SU-DHL-6 (cell line): ENCODE measurements at regions not wholly inside any gene's neighbourhood (a gene's known extent, or its start where the extent isn't known, plus 50 kb on each side); places are given as distances from the start of the nearest gene placed in this dataset.
A peak's percentile ranks its signal among the peaks of the same experiment; 100 is the strongest.

Source experiments
- H2AFZ ChIP-seq: fragments of 200-600 bp; sonication (generic); 2 replicates; pipeline ENCODE4 v1.6.1; 2014; ENCODE audit warnings: low read depth, mild to moderate bottlenecking, moderate library complexity, mixed read lengths, antibody characterized with exemption, low read length; ENCODE audit not compliant: severe bottlenecking
- H3F3A ChIP-seq: fragments of 200-600 bp; shearing (Covaris generic); 2 replicates; pipeline ENCODE4 v1.6.0; 2016; ENCODE audit warnings: antibody characterized with exemption, mild to moderate bottlenecking; ENCODE audit not compliant: insufficient read depth
- H3K27ac ChIP-seq: fragments of 200-600 bp; sonication (generic); 2 replicates; pipeline ENCODE4 v1.5.1; 2016; ENCODE audit warnings: low read depth, mild to moderate bottlenecking, low read length, moderate library complexity, mixed read lengths
- H3K27me3 ChIP-seq: fragments of 200-600 bp; sonication (generic), shearing (Covaris generic); 2 replicates; pipeline ENCODE4 v1.6.0; 2014; ENCODE audit warnings: mild to moderate bottlenecking, low read length
- H3K36me3 ChIP-seq: fragments of 200-600 bp; sonication (generic); 2 replicates; pipeline ENCODE4 v1.6.1; 2014; ENCODE audit warnings: mild to moderate bottlenecking, low read length, mixed read lengths
- H3K4me2 ChIP-seq: fragments of 300-600, 200-600 bp; shearing (Covaris generic), sonication (generic); 2 replicates; pipeline ENCODE4 v1.6.0; 2014; ENCODE audit warnings: low read length, low read depth, mild to moderate bottlenecking; ENCODE audit not compliant: poor library complexity, severe bottlenecking
- H3K4me3 ChIP-seq: fragments of 200-600 bp; sonication (generic); 2 replicates; pipeline ENCODE4 v1.5.1; 2014; ENCODE audit warnings: antibody characterized with exemption, low read length, mild to moderate bottlenecking, mixed read lengths; ENCODE audit not compliant: insufficient read depth, poor library complexity, severe bottlenecking
- H3K79me2 ChIP-seq: fragments of 200-600 bp; sonication (generic); 2 replicates; pipeline ENCODE4 v1.6.1; 2014; ENCODE audit warnings: mild to moderate bottlenecking, low read length, moderate library complexity; ENCODE audit not compliant: insufficient read depth
- H3K9ac ChIP-seq: fragments of 200-600 bp; sonication (generic); 2 replicates; pipeline ENCODE4 v1.7.0; 2014; ENCODE audit warnings: mild to moderate bottlenecking, low read length
- H3K9me2 ChIP-seq: fragments of 200-600 bp; sonication (generic); replicated peaks from 2 replicates; pipeline ENCODE4 v1.6.1; 2014; ENCODE audit warnings: low read length; ENCODE audit not compliant: insufficient read depth
- H3K9me3 ChIP-seq: fragments of 200-600 bp; sonication (generic); 2 replicates; pipeline ENCODE4 v1.6.1; 2014; ENCODE audit warnings: low read length, mixed read lengths; ENCODE audit not compliant: insufficient read depth
- H4K20me1 ChIP-seq: fragments of 200-600 bp; sonication (generic); 2 replicates; pipeline ENCODE4 v1.6.1; 2014; ENCODE audit warnings: low read depth, mild to moderate bottlenecking, antibody characterized with exemption, low read length, moderate library complexity, mixed read lengths
- CTCF ChIP-seq: fragments of 200-600 bp; sonication (generic); IDR thresholded peaks from one replicate; pipeline ENCODE4 v1.5.1; 2017; ENCODE audit warnings: antibody characterized with exemption, mild to moderate bottlenecking, low read length, moderate library complexity; ENCODE audit not compliant: insufficient read depth, poor library complexity, severe bottlenecking
- EZH2phosphoT487 ChIP-seq: fragments of 200-600 bp; sonication (generic), shearing (Covaris generic); conservative IDR thresholded peaks from 2 replicates; pipeline ENCODE4 v1.6.1; 2018; ENCODE audit warnings: mild to moderate bottlenecking, antibody characterized with exemption, low read length, moderate library complexity, mixed read lengths

GRCh38 chr2:145596416-145596815, 1076.5 kb upstream of the ZEB2 start:
- peaks cover 6% of the 10 kb centered on the region; the same call in 1 of the 2 replicates for H3F3A ChIP-seq
- no peak overlapping the region for H3K4me2 ChIP-seq
- H3K27ac ChIP-seq = no peak overlapping the region
- H3K9ac ChIP-seq = no peak overlapping the region
- no peaks in the 10 kb centered on the region for H3K9me2 ChIP-seq
- no peaks in the 10 kb centered on the region for H3K9me3 ChIP-seq
- H3K27me3 ChIP-seq = no peaks in the 10 kb centered on the region
- H3K79me2 ChIP-seq = no peaks in the 10 kb centered on the region
- H3K4me3 ChIP-seq = no peak overlapping the region
- TF ChIP-seq CTCF = no peak
- TF ChIP-seq EZH2phosphoT487 = no peak
- no peak overlapping the region for H2AFZ ChIP-seq
- no peaks in the 10 kb centered on the region for H3K36me3 ChIP-seq
- H4K20me1 ChIP-seq = no peaks in the 10 kb centered on the region

GRCh38 chr2:145595296-145595695, 1075.4 kb upstream of the ZEB2 start:
- H3K9ac ChIP-seq = no peak overlapping the region
- H3K9me3 ChIP-seq = no peaks in the 10 kb centered on the region
- peaks cover 6% of the 10 kb centered on the region; the same call in 1 of the 2 replicates for H3F3A ChIP-seq
- H4K20me1 ChIP-seq = no peaks in the 10 kb centered on the region
- no peak overlapping the region for H3K27ac ChIP-seq
- H3K36me3 ChIP-seq = no peaks in the 10 kb centered on the region
- H3K27me3 ChIP-seq = no peaks in the 10 kb centered on the region
- no peaks in the 10 kb centered on the region for H3K9me2 ChIP-seq
- no peak overlapping the region for H2AFZ ChIP-seq
- TF ChIP-seq CTCF (no peak), EZH2phosphoT487 (no peak)
- H3K4me2 ChIP-seq = no peak overlapping the region
- no peaks in the 10 kb centered on the region for H3K79me2 ChIP-seq
- no peak overlapping the region for H3K4me3 ChIP-seq

- Histone ChIP-seq H3K9me2 (no peaks in the 10 kb centered on the region), H3K27me3 (no peaks in the 10 kb centered on the region), H3K9ac (no peak overlapping the region), H2AFZ (no peak overlapping the region), H3K9me3 (no peaks in the 10 kb centered on the region), H4K20me1 (no peaks in the 10 kb centered on the region), H3K4me2 (peak overlapping the region; percentile 38), H3K79me2 (no peaks in the 10 kb centered on the region), H3K4me3 (no peak overlapping the region), H3K36me3 (no peaks in the 10 kb centered on the region), H3K27ac (peak overlapping the region; percentile 34; the same call in 1 of the 2 replicates), H3F3A (peaks cover 6% of the 10 kb centered on the region; the same call in 1 of the 2 replicates)
- TF ChIP-seq CTCF (no peak), EZH2phosphoT487 (no peak)
Measured at GRCh38 chr2:145593991-145594614, 1074.2 kb upstream of the ZEB2 start.
